ENCODE measurements at regions not wholly inside any gene's neighbourhood (a gene's known extent, or its start where the extent isn't known, plus 50 kb on each side); places are given as distances from the start of the nearest gene placed in this dataset.
"Not testable (repeated sequence)": the region's sequence is repeated elsewhere in the genome, so short reads cannot be mapped to it uniquely, and the experiment has no call there.

GRCh38 chr10:76815505-76815904 lies 822.1 kb downstream of the KCNMA1 start:
- DNase-seq (ENCODE audit: low spot score): not testable (repeated sequence)

GRCh38 chr10:76811430-76811829 lies 826.2 kb downstream of the KCNMA1 start:
- DNase-seq (ENCODE audit: low spot score): no peak

GRCh38 chr10:76788452-76788811 lies 849.2 kb downstream of the KCNMA1 start:
- DNase-seq (ENCODE audit: low spot score): no peak

- no peak for DNase-seq (ENCODE audit: low spot score)
These were observed 849.7 kb downstream of the KCNMA1 start for GRCh38 chr10:76787746-76788451.

- DNase-seq (ENCODE audit: low spot score): no peak
These were observed 851.0 kb downstream of the KCNMA1 start for GRCh38 chr10:76786504-76787072.

- DNase-seq (ENCODE audit: low spot score): no peak
These were observed 853.5 kb downstream of the KCNMA1 start for GRCh38 chr10:76784076-76784475.

- DNase-seq (ENCODE audit: low spot score): no peak
These were observed 857.8 kb downstream of the KCNMA1 start for GRCh38 chr10:76779796-76780301.

GRCh38 chr10:76778914-76779795 lies 858.5 kb downstream of the KCNMA1 start:
- DNase-seq (ENCODE audit: low spot score): peak; percentile 3

- DNase-seq (ENCODE audit: low spot score): no peak
These were observed 862.5 kb downstream of the KCNMA1 start for GRCh38 chr10:76774987-76775603.

- DNase-seq (ENCODE audit: low spot score): no peak
These were observed 868.0 kb downstream of the KCNMA1 start for GRCh38 chr10:76769582-76769981.

GRCh38 chr10:76769161-76769560 lies 868.4 kb downstream of the KCNMA1 start:
- no peak for DNase-seq (ENCODE audit: low spot score)

- no peak for DNase-seq (ENCODE audit: low spot score)
These were observed 870.9 kb downstream of the KCNMA1 start for GRCh38 chr10:76766682-76767081.

- not testable (repeated sequence) for DNase-seq (ENCODE audit: low spot score)
These were observed 872.7 kb downstream of the KCNMA1 start for GRCh38 chr10:76764921-76765320.

GRCh38 chr10:76764177-76764576 lies 873.4 kb downstream of the KCNMA1 start:
- DNase-seq (ENCODE audit: low spot score): no peak

GRCh38 chr10:76763376-76763775 lies 874.2 kb downstream of the KCNMA1 start:
- DNase-seq (ENCODE audit: low spot score): no peak

- no peak for DNase-seq (ENCODE audit: low spot score)
These were observed 877.9 kb downstream of the KCNMA1 start for GRCh38 chr10:76759681-76760080.

GRCh38 chr10:76743169-76743568 lies 894.4 kb downstream of the KCNMA1 start:
- no peak for DNase-seq (ENCODE audit: low spot score)

GRCh38 chr10:76740514-76740913 lies 897.1 kb downstream of the KCNMA1 start:
- DNase-seq (ENCODE audit: low spot score): no peak

GRCh38 chr10:76738991-76739390 lies 898.6 kb downstream of the KCNMA1 start:
- DNase-seq (ENCODE audit: low spot score): no peak

GRCh38 chr10:76736815-76737618 lies 900.6 kb downstream of the KCNMA1 start:
- no peak for DNase-seq (ENCODE audit: low spot score)

- no peak for DNase-seq (ENCODE audit: low spot score)
These were observed 901.2 kb downstream of the KCNMA1 start for GRCh38 chr10:76736392-76736791.

- DNase-seq (ENCODE audit: low spot score): no peak
These were observed 901.7 kb downstream of the KCNMA1 start for GRCh38 chr10:76735866-76736265.

Measured in RKO (cell line).